HEK293T (cell line): ENCODE measurements at regions not wholly inside any gene's neighbourhood (a gene's known extent, or its start where the extent isn't known, plus 50 kb on each side); places are given as distances from the start of the nearest gene placed in this dataset.

Source experiments
- CTCF ChIA-PET: fragments of 350-600 bp; formaldehyde crosslinking; extraction: SDS; loops from one replicate; lab custom pipeline; 2021; ENCODE audit warnings: antibody characterized with exemption, inconsistent platforms; lab: Yijun Ruan, JAX
- POLR2A ChIA-PET: fragments of 350-600 bp; formaldehyde crosslinking; extraction: SDS; loops from one replicate; lab custom pipeline; 2020; ENCODE audit warnings: antibody characterized with exemption, inconsistent platforms; lab: Yijun Ruan, JAX
- DNase-seq: peaks from one replicate; pipeline ENCODE4 v3.0.0; 2012; ENCODE audit warnings: mixed read lengths; ENCODE audit errors: extremely low spot score
- ARNT ChIP-seq: fragments of 450-650 bp; IDR thresholded peaks from 2 replicates; pipeline ENCODE4 v1.6.1; 2017; ENCODE audit warnings: mild to moderate bottlenecking
- BHLHE40 ChIP-seq: fragments of 450-650 bp; IDR thresholded peaks from 2 replicates; pipeline ENCODE4 v1.6.1; 2016; ENCODE audit warnings: mild to moderate bottlenecking, moderate library complexity, borderline replicate concordance
- CTBP1 ChIP-seq: fragments of 450-650 bp; IDR thresholded peaks from 2 replicates; pipeline ENCODE4 v1.6.1; 2016; ENCODE audit warnings: borderline replicate concordance
- ELF4 ChIP-seq: fragments of 450-650 bp; IDR thresholded peaks from 2 replicates; pipeline ENCODE4 v1.6.1; 2017; ENCODE audit warnings: antibody characterized with exemption
- FOXA1 ChIP-seq: fragments of 450-650 bp; IDR thresholded peaks from 2 replicates; pipeline ENCODE4 v1.6.1; 2016; ENCODE audit warnings: mild to moderate bottlenecking
- FOXK2 ChIP-seq: fragments of 450-650 bp; IDR thresholded peaks from 2 replicates; pipeline ENCODE4 v1.6.1; 2016; ENCODE audit warnings: mild to moderate bottlenecking
- FOXM1 ChIP-seq: fragments of 450-650 bp; IDR thresholded peaks from 2 replicates; pipeline ENCODE4 v1.6.1; 2017; ENCODE audit warnings: mild to moderate bottlenecking, borderline replicate concordance
- HDGF ChIP-seq: fragments of 450-650 bp; IDR thresholded peaks from 2 replicates; pipeline ENCODE4 v1.6.1; 2017; ENCODE audit warnings: antibody characterized with exemption, borderline replicate concordance
- L3MBTL2 ChIP-seq: fragments of 450-650 bp; conservative IDR thresholded peaks from 2 replicates; pipeline ENCODE4 v1.6.1; 2016; ENCODE audit warnings: mild to moderate bottlenecking
- LEF1 ChIP-seq: fragments of 450-650 bp; IDR thresholded peaks from 2 replicates; pipeline ENCODE4 v1.6.1; 2017; ENCODE audit warnings: mild to moderate bottlenecking, borderline replicate concordance
- NFRKB ChIP-seq: fragments of 450-650 bp; IDR thresholded peaks from 2 replicates; pipeline ENCODE4 v1.6.1; 2016; ENCODE audit warnings: mild to moderate bottlenecking, moderate library complexity
- SP1 ChIP-seq: fragments of 450-650 bp; IDR thresholded peaks from 2 replicates; pipeline ENCODE4 v1.6.1; 2017
- SUZ12 ChIP-seq: fragments of 450-650 bp; IDR thresholded peaks from 2 replicates; pipeline ENCODE4 v1.6.1; 2016; ENCODE audit warnings: mild to moderate bottlenecking
- TARDBP ChIP-seq: fragments of 450-650 bp; IDR thresholded peaks from 2 replicates; pipeline ENCODE4 v1.6.1; 2016
- ZNF384 ChIP-seq: fragments of 450-650 bp; IDR thresholded peaks from 2 replicates; pipeline ENCODE4 v1.6.1; 2016
- TF ChIP-seq, protein P1 (sequence below): fragments of 450-650 bp; IDR thresholded peaks from 2 replicates; pipeline ENCODE4 v1.6.1; 2016

DNA sequence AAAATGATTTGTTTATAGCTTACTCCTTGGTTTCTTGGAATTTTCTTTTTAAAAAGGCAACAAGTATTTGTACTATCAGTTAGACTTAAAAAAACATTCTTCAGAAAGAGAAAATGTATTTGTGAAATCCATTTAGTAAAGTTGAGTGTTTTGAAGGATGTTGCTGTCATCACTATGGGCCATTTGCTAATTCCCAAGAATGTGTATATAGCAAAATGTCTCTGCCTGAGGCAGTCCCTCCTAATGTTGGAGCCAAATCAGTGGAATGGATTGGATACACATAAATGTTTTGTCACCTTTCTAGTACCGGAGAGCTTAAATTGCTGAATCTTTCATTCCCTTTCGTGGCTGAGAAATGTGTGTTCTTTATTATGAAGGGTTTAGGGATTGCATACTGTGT is 890.2 kb upstream of the ZEB2 start:
- no peak for DNase-seq
- no peak for TF ChIP-seq HDGF
- CTCF ChIA-PET: no interaction called here
- POLR2A ChIA-PET: no interaction called here

DNA sequence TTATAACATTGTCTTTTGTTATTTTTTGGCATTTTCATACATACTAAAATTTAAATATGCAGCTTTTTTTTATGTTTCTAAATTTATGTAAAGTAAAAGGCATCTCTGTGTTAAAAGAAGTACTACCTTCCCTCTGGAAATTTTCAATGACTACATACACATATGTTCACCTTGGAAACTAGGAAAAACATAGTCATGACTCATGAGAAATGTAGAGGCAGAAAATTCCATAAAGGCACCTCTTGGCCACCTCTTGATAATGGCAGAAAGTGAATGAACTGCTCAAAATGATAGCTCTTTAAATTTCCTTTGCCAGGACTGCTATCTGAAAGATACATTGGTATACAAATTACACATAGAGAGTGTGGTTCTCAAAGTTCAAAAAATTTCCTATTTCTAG is 889.1 kb upstream of the ZEB2 start:
- ChIA-PET CTCF (interaction anchor here (0.6 kb wide), 1 partner anchor 918 kb away, joined by 3 read pairs; no protein-coding TSS in a partner anchor), POLR2A (no interaction called here)
- no peak for DNase-seq
- no peak for TF ChIP-seq SUZ12
- TF ChIP-seq FOXK2: no peak
- TF ChIP-seq FOXM1: no peak
- TF ChIP-seq HDGF: no peak
- no peak for TF ChIP-seq BHLHE40
- TF ChIP-seq L3MBTL2: no peak
- TF ChIP-seq ELF4: no peak
- TF ChIP-seq TARDBP: no peak

DNA sequence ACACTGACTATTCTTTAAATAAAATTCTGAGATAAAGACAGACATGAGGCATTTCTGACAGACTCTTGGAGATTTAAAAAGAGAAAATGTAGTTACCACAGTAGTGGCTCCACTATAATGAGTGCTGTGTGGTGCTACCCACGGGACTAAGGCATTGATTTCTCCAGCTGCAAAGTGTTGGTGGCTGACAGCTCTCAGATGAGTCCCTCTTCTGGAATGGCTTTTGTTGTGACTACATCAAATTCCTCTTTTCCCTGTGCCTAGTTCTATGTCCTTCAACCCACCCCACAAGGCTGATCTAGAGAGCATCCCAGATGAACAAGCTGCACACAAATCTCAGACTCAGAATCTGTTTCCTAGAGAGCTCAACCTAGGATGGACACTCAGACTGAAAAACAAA is 884.8 kb upstream of the ZEB2 start:
- no peak for DNase-seq
- ChIA-PET CTCF (no interaction called here), POLR2A (no interaction called here)
- TF ChIP-seq SP1: no peak
- TF ChIP-seq FOXA1: no peak
- no peak for TF ChIP-seq SUZ12
- TF ChIP-seq ELF4: no peak
- no peak for TF ChIP-seq CTBP1
- TF ChIP-seq HDGF: no peak
- TF ChIP-seq NFRKB: no peak
- TF ChIP-seq FOXM1: no peak
- TF ChIP-seq TARDBP: no peak
- no peak for TF ChIP-seq ZNF384
- no peak for TF ChIP-seq LEF1
- no peak for TF ChIP-seq L3MBTL2
- TF ChIP-seq FOXK2: no peak
- TF ChIP-seq, protein P1, sequence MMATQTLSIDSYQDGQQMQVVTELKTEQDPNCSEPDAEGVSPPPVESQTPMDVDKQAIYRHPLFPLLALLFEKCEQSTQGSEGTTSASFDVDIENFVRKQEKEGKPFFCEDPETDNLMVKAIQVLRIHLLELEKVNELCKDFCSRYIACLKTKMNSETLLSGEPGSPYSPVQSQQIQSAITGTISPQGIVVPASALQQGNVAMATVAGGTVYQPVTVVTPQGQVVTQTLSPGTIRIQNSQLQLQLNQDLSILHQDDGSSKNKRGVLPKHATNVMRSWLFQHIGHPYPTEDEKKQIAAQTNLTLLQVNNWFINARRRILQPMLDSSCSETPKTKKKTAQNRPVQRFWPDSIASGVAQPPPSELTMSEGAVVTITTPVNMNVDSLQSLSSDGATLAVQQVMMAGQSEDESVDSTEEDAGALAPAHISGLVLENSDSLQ: no peak
- no peak for TF ChIP-seq BHLHE40
- TF ChIP-seq ARNT: no peak

DNA sequence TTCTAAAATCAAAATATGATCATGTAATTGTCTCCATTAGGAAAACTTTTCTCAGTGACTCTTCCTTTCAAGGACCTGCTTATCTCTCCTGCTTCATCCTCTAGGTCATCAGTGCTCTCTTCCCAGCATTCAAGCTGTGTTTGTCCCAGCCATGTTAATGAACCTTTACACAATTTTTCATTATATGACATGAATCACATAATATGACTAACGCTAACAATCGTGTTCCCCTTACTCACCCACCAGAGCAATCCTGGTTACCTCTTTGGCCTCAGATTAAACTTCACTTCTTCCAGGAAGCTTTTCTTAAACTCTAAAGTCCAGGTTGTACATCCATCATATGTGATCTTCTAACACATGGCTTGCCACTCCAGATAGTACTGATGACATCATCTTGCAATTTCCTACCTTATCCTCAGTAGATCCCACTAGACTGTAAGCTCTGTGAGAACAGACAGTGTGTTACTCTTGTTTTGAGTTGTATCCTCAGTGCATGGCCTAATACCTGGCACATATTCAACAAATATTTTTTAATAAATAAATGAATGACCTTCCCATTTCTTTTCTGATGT is 882.9 kb upstream of the ZEB2 start:
- DNase-seq: no peak
- ChIA-PET POLR2A (no interaction called here), CTCF (no interaction called here)
- no peak for TF ChIP-seq LEF1
- no peak for TF ChIP-seq ARNT
- no peak for TF ChIP-seq ELF4
- no peak for TF ChIP-seq CTBP1
- no peak for TF ChIP-seq FOXM1

DNA sequence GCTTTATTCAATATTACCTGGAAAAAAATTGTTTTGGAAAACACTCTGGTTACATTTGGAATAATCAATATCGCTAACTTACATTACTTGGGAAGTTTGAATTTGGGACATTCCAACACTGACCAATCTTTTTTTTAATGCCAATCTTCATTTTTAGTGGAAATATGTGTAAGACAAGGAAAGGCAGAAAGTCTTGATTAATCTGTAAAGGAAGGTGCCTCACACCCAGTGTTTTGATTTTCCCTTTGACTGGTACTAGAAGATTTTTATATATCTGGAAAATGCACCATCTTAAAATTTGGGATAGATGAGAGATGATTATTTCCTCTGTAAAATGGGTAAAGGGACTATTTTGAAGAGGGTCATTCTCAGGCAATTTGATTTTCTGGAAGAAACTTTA is 879.2 kb upstream of the ZEB2 start:
- no peak for DNase-seq
- ChIA-PET POLR2A (no interaction called here), CTCF (no interaction called here)
- no peak for TF ChIP-seq NFRKB
- TF ChIP-seq ELF4: no peak
- TF ChIP-seq LEF1: no peak
- no peak for TF ChIP-seq ARNT

DNA sequence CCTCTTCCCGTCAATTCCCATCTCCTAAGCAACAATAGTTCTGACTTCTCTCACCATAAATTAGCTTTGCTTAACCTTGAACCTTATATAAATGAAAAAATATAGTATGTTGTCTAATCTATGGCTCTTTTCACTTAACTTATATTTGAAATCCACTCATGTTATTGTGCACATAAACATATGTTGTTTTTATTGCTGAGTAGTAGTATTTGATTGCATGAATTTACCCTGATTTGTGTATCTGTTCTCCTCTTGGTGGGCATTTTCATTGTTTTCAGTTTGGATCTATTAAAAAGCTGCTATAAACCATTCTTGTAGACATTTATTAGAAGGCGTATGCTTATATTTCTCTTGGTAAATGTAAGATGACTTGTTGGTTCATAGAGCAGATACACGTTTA is 874.3 kb upstream of the ZEB2 start:
- POLR2A ChIA-PET: no interaction called here
- no peak for TF ChIP-seq NFRKB
- no peak for TF ChIP-seq L3MBTL2
- no peak for TF ChIP-seq ARNT
- no peak for TF ChIP-seq FOXM1
- no peak for TF ChIP-seq LEF1
- TF ChIP-seq TARDBP: no peak
- CTCF ChIA-PET: no interaction called here
- DNase-seq: no peak

DNA sequence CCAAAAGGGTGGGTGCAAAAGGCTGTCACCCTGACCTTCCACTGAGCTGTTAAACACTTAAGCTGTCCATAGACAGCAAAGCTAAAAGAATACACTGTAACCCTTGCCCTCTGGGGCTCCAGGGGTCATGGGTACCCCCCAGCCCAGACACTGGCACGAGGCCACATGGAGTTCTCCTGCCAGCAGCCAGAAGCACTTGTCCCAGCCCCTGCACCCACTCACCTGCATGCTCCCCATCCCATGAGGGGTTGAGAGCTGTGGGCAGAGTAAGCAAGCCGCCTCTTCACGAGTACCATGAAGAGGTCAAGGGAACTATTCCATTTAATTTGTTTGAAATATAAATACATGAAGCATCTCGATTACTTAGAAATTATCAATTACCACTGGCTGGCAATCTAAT is 867.1 kb upstream of the ZEB2 start:
- TF ChIP-seq NFRKB (no peak), L3MBTL2 (no peak), SP1 (no peak), LEF1 (no peak), FOXA1 (no peak), BHLHE40 (no peak), CTBP1 (no peak), FOXK2 (no peak), TARDBP (no peak), SUZ12 (no peak), ZNF384 (no peak), HDGF (no peak), FOXM1 (no peak), ELF4 (no peak)
- TF ChIP-seq, protein P1: no peak
- DNase-seq: no peak
- ChIA-PET CTCF (interaction anchor here (0.6 kb wide), 1 partner anchor 1263 kb away, joined by 3 read pairs; no protein-coding TSS in a partner anchor), POLR2A (no interaction called here)
